ENCODE measurements at regions not wholly inside any gene's neighbourhood (a gene's known extent, or its start where the extent isn't known, plus 50 kb on each side); places are given as distances from the start of the nearest gene placed in this dataset.

GRCh38 chr14:101134161-101134631, 230.7 kb upstream of the RTL1 start:
- TF ChIP-seq CTCF (IDR thresholded peaks at IDR 0.05) (no peak), POLR2A (IDR thresholded peaks at IDR 0.05) (no peak), EP300 (IDR thresholded peaks at IDR 0.05) (no peak), POLR2AphosphoS5 (IDR thresholded peaks at IDR 0.05) (no peak)

All from suprapubic skin (tissue), 4 donors.